ENCODE measurements at regions not wholly inside any gene's neighbourhood (a gene's known extent, or its start where the extent isn't known, plus 50 kb on each side); places are given as distances from the start of the nearest gene placed in this dataset.

DNA sequence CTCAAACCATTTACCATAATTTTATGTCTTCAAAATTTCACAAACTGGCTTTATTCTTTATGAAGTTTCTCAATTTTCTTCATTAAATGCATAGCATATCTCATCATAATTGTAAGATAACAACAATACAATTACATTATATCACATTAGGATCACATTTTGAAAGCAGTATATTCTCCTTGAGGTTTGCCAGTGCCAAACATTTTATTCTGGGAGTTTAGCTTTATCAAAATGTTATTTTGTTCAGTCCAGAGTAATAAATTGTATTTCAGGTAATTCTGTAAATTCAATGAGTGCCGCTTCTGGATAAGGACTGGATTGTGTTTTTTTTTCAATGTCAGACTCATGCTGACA, 234.6 kb upstream of the MIR17HG start:
- no peaks in the 10 kb centered on the region for H3K4me1 ChIP-seq (ENCODE audit: low read length)
- H4K20me1 ChIP-seq (ENCODE audit: insufficient read depth, low read depth, low read length), result no peaks in the 10 kb centered on the region
- H3K36me3 ChIP-seq (ENCODE audit: insufficient read depth, low read length), result no peaks in the 10 kb centered on the region
- H3K27ac ChIP-seq (ENCODE audit: low read length), result no peak overlapping the region
- no peak overlapping the region for H2AFZ ChIP-seq (ENCODE audit: low read length)
- H3K4me3 ChIP-seq (ENCODE audit: low read length), result no peak overlapping the region
- H3K4me2 ChIP-seq (ENCODE audit: low read depth, low read length, poor library complexity, severe bottlenecking), result no peak overlapping the region
- no peaks in the 10 kb centered on the region for H3K9me2 ChIP-seq (replicated peaks; ENCODE audit: insufficient read depth, low read length)
- H3K79me2 ChIP-seq (ENCODE audit: low read length), result no peaks in the 10 kb centered on the region
- H3K9ac ChIP-seq (ENCODE audit: low read length), result no peak overlapping the region
- H3K27me3 ChIP-seq (ENCODE audit: low read length), result no peaks in the 10 kb centered on the region
- no peak for DNase-seq
- no peaks in the 10 kb centered on the region for H3K9me3 ChIP-seq (ENCODE audit: low read length)

DNA sequence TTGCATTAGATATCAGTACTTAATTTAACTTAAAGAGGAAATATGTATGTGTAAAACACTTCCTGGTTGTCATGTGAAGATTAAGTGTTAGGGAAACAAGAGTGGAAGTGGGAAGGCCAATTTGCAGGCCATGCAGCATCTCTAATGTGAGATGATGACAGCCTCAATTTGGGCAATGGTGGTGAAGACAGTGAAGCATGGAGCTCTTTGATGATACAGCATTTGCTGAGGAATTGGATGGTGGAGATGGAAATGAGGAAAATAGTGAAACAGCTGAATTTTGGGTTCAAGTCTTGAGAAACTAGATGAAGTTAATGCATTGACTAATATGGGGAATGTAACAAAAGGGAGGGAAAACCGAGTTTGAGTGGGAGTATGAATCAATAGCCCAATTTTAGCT, 231.7 kb upstream of the MIR17HG start:
- Histone ChIP-seq H3K4me1 (ENCODE audit: low read length) (no peaks in the 10 kb centered on the region), H3K36me3 (ENCODE audit: insufficient read depth, low read length) (no peaks in the 10 kb centered on the region), H3K27ac (ENCODE audit: low read length) (no peak overlapping the region), H4K20me1 (ENCODE audit: insufficient read depth, low read depth, low read length) (no peaks in the 10 kb centered on the region), H3K79me2 (ENCODE audit: low read length) (no peaks in the 10 kb centered on the region), H3K9ac (ENCODE audit: low read length) (no peak overlapping the region), H3K27me3 (ENCODE audit: low read length) (no peaks in the 10 kb centered on the region), H3K4me2 (ENCODE audit: low read depth, low read length, poor library complexity, severe bottlenecking) (no peak overlapping the region), H2AFZ (ENCODE audit: low read length) (no peak overlapping the region), H3K9me3 (ENCODE audit: low read length) (no peaks in the 10 kb centered on the region), H3K9me2 (replicated peaks; ENCODE audit: insufficient read depth, low read length) (no peaks in the 10 kb centered on the region), H3K4me3 (ENCODE audit: low read length) (no peak overlapping the region)
- no peak for DNase-seq

- Histone ChIP-seq H3K4me1 (ENCODE audit: low read length) (no peaks in the 10 kb centered on the region), H3K4me2 (ENCODE audit: low read depth, low read length, poor library complexity, severe bottlenecking) (no peak overlapping the region), H3K36me3 (ENCODE audit: insufficient read depth, low read length) (no peaks in the 10 kb centered on the region), H4K20me1 (ENCODE audit: insufficient read depth, low read depth, low read length) (no peaks in the 10 kb centered on the region), H3K9me2 (replicated peaks; ENCODE audit: insufficient read depth, low read length) (no peaks in the 10 kb centered on the region), H3K9me3 (ENCODE audit: low read length) (no peaks in the 10 kb centered on the region), H3K27ac (ENCODE audit: low read length) (no peak overlapping the region), H2AFZ (ENCODE audit: low read length) (no peak overlapping the region), H3K79me2 (ENCODE audit: low read length) (no peaks in the 10 kb centered on the region), H3K9ac (ENCODE audit: low read length) (no peak overlapping the region), H3K4me3 (ENCODE audit: low read length) (no peak overlapping the region), H3K27me3 (ENCODE audit: low read length) (no peaks in the 10 kb centered on the region)
- no peak for DNase-seq
These were observed 230.1 kb upstream of the MIR17HG start for GRCh38 chr13:91117351-91117750.

DNA sequence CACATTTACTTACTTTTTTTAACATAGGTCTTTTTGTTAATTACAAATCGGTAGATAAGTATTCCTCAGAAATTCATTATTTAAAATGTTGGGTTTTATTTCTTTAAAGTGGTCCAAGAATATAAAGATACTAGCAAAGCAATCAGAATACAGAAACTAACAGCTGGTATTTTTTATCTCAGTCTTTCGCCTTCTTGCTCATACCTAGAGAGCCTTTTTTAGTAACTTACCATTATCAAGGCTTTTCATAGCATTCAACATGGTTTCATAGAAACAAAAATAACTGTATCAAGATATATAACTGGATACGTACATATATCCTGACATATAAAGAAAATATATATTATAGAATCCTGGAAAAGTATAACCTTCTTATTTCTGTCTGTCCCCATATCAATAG, 227.8 kb upstream of the MIR17HG start:
- no peaks in the 10 kb centered on the region for H3K9me2 ChIP-seq (replicated peaks; ENCODE audit: insufficient read depth, low read length)
- no peak overlapping the region for H2AFZ ChIP-seq (ENCODE audit: low read length)
- no peak overlapping the region for H3K4me2 ChIP-seq (ENCODE audit: low read depth, low read length, poor library complexity, severe bottlenecking)
- H3K9ac ChIP-seq (ENCODE audit: low read length), result no peak overlapping the region
- no peaks in the 10 kb centered on the region for H3K36me3 ChIP-seq (ENCODE audit: insufficient read depth, low read length)
- no peaks in the 10 kb centered on the region for H3K79me2 ChIP-seq (ENCODE audit: low read length)
- no peaks in the 10 kb centered on the region for H3K9me3 ChIP-seq (ENCODE audit: low read length)
- no peaks in the 10 kb centered on the region for H4K20me1 ChIP-seq (ENCODE audit: insufficient read depth, low read depth, low read length)
- no peaks in the 10 kb centered on the region for H3K4me1 ChIP-seq (ENCODE audit: low read length)
- no peaks in the 10 kb centered on the region for H3K27me3 ChIP-seq (ENCODE audit: low read length)
- DNase-seq, result no peak
- H3K4me3 ChIP-seq (ENCODE audit: low read length), result no peak overlapping the region
- no peak overlapping the region for H3K27ac ChIP-seq (ENCODE audit: low read length)

DNA sequence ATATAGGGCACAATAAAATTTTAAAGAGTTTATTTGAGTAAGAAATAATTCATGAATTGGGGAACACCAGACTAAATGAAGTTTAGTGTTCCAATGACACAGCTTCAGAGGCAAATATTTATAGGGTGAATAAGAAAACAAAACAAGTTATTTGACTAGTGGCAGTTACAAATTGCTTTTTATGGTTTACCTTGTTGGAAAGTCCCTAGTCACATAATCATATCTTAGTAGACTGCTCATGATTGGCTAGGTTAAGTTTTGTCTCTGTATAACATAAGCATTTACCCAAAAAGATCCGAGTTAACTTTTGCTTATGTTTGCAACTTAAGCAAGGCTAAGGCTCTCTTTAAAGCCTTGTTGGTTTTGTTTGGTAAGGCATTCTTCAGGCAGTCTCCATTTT, 224.7 kb upstream of the MIR17HG start:
- Histone ChIP-seq H3K9me3 (ENCODE audit: low read length) (no peaks in the 10 kb centered on the region), H3K9ac (ENCODE audit: low read length) (no peak overlapping the region), H2AFZ (ENCODE audit: low read length) (no peak overlapping the region), H3K4me3 (ENCODE audit: low read length) (no peak overlapping the region), H4K20me1 (ENCODE audit: insufficient read depth, low read depth, low read length) (no peaks in the 10 kb centered on the region), H3K36me3 (ENCODE audit: insufficient read depth, low read length) (no peaks in the 10 kb centered on the region), H3K27me3 (ENCODE audit: low read length) (no peaks in the 10 kb centered on the region), H3K4me1 (ENCODE audit: low read length) (no peaks in the 10 kb centered on the region), H3K79me2 (ENCODE audit: low read length) (no peaks in the 10 kb centered on the region), H3K9me2 (replicated peaks; ENCODE audit: insufficient read depth, low read length) (no peaks in the 10 kb centered on the region), H3K4me2 (ENCODE audit: low read depth, low read length, poor library complexity, severe bottlenecking) (no peak overlapping the region), H3K27ac (ENCODE audit: low read length) (no peak overlapping the region)
- no peak for DNase-seq

DNA sequence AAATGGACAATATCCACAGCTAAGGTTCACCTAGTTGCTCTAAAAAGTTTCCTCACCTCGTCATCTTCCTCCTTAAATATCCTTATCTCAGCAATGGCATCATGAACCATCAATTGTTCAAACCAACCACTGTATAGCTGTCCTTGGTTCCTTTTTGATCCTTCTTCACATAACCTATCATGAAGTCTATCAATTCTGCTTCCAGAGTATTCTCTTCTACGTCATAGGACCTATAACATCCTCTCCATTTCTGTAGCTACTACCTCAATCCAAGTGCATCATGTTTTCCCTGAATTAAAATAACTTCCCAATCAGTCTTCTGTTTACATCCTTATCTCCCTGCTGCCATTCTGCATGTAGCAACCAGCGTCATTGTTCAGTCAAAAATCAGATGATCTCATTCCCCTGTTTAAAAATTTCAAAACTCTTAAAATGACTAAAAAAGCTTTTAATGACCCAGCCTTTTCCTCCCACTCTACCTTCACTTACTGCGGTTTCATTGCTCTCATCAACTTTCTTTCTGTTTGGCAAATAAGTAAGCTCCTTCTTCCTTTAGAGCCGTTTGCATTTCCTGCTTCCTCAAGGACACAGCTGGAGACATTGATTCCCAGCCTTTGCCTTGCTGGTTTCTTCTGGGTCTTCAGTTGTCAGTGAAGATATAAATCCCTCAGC, 223.9 kb upstream of the MIR17HG start:
- no peak for DNase-seq
- Histone ChIP-seq H3K9me2 (replicated peaks; ENCODE audit: insufficient read depth, low read length) (no peaks in the 10 kb centered on the region), H3K27ac (ENCODE audit: low read length) (no peak overlapping the region), H3K4me2 (ENCODE audit: low read depth, low read length, poor library complexity, severe bottlenecking) (no peak overlapping the region), H3K79me2 (ENCODE audit: low read length) (no peaks in the 10 kb centered on the region), H3K9ac (ENCODE audit: low read length) (no peak overlapping the region), H2AFZ (ENCODE audit: low read length) (no peak overlapping the region), H3K9me3 (ENCODE audit: low read length) (no peaks in the 10 kb centered on the region), H3K27me3 (ENCODE audit: low read length) (no peaks in the 10 kb centered on the region), H4K20me1 (ENCODE audit: insufficient read depth, low read depth, low read length) (no peaks in the 10 kb centered on the region), H3K4me3 (ENCODE audit: low read length) (no peak overlapping the region), H3K4me1 (ENCODE audit: low read length) (no peaks in the 10 kb centered on the region), H3K36me3 (ENCODE audit: insufficient read depth, low read length) (no peaks in the 10 kb centered on the region)

DNA sequence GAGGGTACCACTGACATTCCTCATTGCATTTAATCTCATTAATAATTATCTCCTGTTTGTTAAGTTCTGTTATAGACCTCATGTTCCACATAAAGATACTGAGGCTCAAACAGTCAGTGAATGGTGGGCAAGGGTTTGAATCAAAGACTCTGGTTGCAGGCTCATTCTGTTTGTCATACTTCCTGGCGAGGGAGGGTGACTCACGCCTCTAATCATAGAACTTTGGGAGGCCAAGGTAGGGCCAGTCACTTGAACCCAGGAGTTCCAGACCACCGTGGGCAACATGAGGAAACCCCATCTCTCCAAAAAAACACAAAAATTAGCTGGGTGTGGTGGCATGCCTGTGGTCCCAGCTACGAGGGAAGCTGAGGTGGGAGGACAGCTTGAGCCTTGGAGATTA, 220.7 kb upstream of the MIR17HG start:
- Histone ChIP-seq H3K27me3 (ENCODE audit: low read length) (no peaks in the 10 kb centered on the region), H3K27ac (ENCODE audit: low read length) (no peak overlapping the region), H4K20me1 (ENCODE audit: insufficient read depth, low read depth, low read length) (no peaks in the 10 kb centered on the region), H3K4me3 (ENCODE audit: low read length) (no peak overlapping the region), H3K4me1 (ENCODE audit: low read length) (no peaks in the 10 kb centered on the region), H3K4me2 (ENCODE audit: low read depth, low read length, poor library complexity, severe bottlenecking) (no peak overlapping the region), H2AFZ (ENCODE audit: low read length) (no peak overlapping the region), H3K9ac (ENCODE audit: low read length) (no peak overlapping the region), H3K9me2 (replicated peaks; ENCODE audit: insufficient read depth, low read length) (no peaks in the 10 kb centered on the region), H3K36me3 (ENCODE audit: insufficient read depth, low read length) (no peaks in the 10 kb centered on the region), H3K9me3 (ENCODE audit: low read length) (no peaks in the 10 kb centered on the region), H3K79me2 (ENCODE audit: low read length) (no peaks in the 10 kb centered on the region)
- no peak for DNase-seq

- H4K20me1 ChIP-seq (ENCODE audit: insufficient read depth, low read depth, low read length), result no peaks in the 10 kb centered on the region
- DNase-seq, result no peak
- H3K9ac ChIP-seq (ENCODE audit: low read length), result no peak overlapping the region
- H3K9me2 ChIP-seq (replicated peaks; ENCODE audit: insufficient read depth, low read length), result no peaks in the 10 kb centered on the region
- H3K36me3 ChIP-seq (ENCODE audit: insufficient read depth, low read length), result no peaks in the 10 kb centered on the region
- H3K4me2 ChIP-seq (ENCODE audit: low read depth, low read length, poor library complexity, severe bottlenecking), result no peak overlapping the region
- no peak overlapping the region for H3K4me3 ChIP-seq (ENCODE audit: low read length)
- H3K9me3 ChIP-seq (ENCODE audit: low read length), result no peaks in the 10 kb centered on the region
- no peaks in the 10 kb centered on the region for H3K79me2 ChIP-seq (ENCODE audit: low read length)
- no peaks in the 10 kb centered on the region for H3K4me1 ChIP-seq (ENCODE audit: low read length)
- H3K27me3 ChIP-seq (ENCODE audit: low read length), result no peaks in the 10 kb centered on the region
- H3K27ac ChIP-seq (ENCODE audit: low read length), result no peak overlapping the region
- no peak overlapping the region for H2AFZ ChIP-seq (ENCODE audit: low read length)
These were observed 219.5 kb upstream of the MIR17HG start for GRCh38 chr13:91127995-91128394.

- Histone ChIP-seq H3K4me2 (ENCODE audit: low read depth, low read length, poor library complexity, severe bottlenecking) (no peak overlapping the region), H3K4me3 (ENCODE audit: low read length) (no peak overlapping the region), H3K9ac (ENCODE audit: low read length) (no peak overlapping the region), H3K4me1 (ENCODE audit: low read length) (no peaks in the 10 kb centered on the region), H3K36me3 (ENCODE audit: insufficient read depth, low read length) (no peaks in the 10 kb centered on the region), H3K27ac (ENCODE audit: low read length) (no peak overlapping the region), H3K9me2 (replicated peaks; ENCODE audit: insufficient read depth, low read length) (no peaks in the 10 kb centered on the region), H3K27me3 (ENCODE audit: low read length) (no peaks in the 10 kb centered on the region), H2AFZ (ENCODE audit: low read length) (no peak overlapping the region), H4K20me1 (ENCODE audit: insufficient read depth, low read depth, low read length) (no peaks in the 10 kb centered on the region), H3K9me3 (ENCODE audit: low read length) (no peaks in the 10 kb centered on the region), H3K79me2 (ENCODE audit: low read length) (no peaks in the 10 kb centered on the region)
- DNase-seq, result no peak
These were observed 215.1 kb upstream of the MIR17HG start for GRCh38 chr13:91132381-91132780.
